Heart left ventricle (tissue), 16 donors: ENCODE measurements at regions not wholly inside any gene's neighbourhood (a gene's known extent, or its start where the extent isn't known, plus 50 kb on each side); places are given as distances from the start of the nearest gene placed in this dataset.

ENCODE experiments used
- ATAC-seq, 4 donors: fragments of 200-7000 bp; cut with Tn5 transposase; one replicate each; pipeline ENCODE4 v1.9.1; 2020 to 2022; ENCODE audit warnings: moderate library complexity in 4 of 4, mild to moderate bottlenecking in 3 of 4, moderate number of reproducible peaks in 1 of 4
- DNase-seq, 5 donors: peaks; one replicate each; pipeline ENCODE4 v3.0.0-alpha.2; 2020
- H3K27ac ChIP-seq, 12 donors: fragments of 200-600 bp; sonication (generic) in 4 of 12; one replicate each; pipeline versions ENCODE4 v1.5.0 to v1.8.0; 2016 to 2022; ENCODE audit warnings: mild to moderate bottlenecking in 2 of 12
- H3K27me3 ChIP-seq, 9 donors: fragments of 200-600 bp; sonication (generic) in 2 of 9; one replicate each; pipeline versions ENCODE4 v1.5.1 to v1.8.0; 2016 to 2022; ENCODE audit warnings: mild to moderate bottlenecking in 3 of 9
- H3K36me3 ChIP-seq, 9 donors: fragments of 200-600 bp; sonication (generic) in 2 of 9; one replicate each; pipeline versions ENCODE4 v1.5.0 to v1.8.0; 2018 to 2022; ENCODE audit warnings: mild to moderate bottlenecking in 2 of 9
- H3K4me1 ChIP-seq, 12 donors: fragments of 200-600 bp; sonication (generic) in 4 of 12; one replicate each; pipeline versions ENCODE4 v1.5.0 to v1.8.0; 2016 to 2022; ENCODE audit warnings: mild to moderate bottlenecking in 3 of 12
- H3K4me3 ChIP-seq, 12 donors: fragments of 200-600 bp; sonication (generic) in 4 of 12; one replicate each; pipeline versions ENCODE4 v1.5.0 to v1.8.0; 2017 to 2022; ENCODE audit warnings: mild to moderate bottlenecking in 9 of 12, moderate library complexity in 4 of 12
- H3K9me3 ChIP-seq, 12 donors: fragments of 200-600 bp; sonication (generic) in 4 of 12; one replicate each; pipeline versions ENCODE4 v1.5.0 to v1.8.0; 2016 to 2022; ENCODE audit warnings: mild to moderate bottlenecking in 1 of 12
- POLR2A ChIP-seq, 2 donors: fragments of 450-650 bp; IDR thresholded peaks; one replicate each; pipeline ENCODE4 v1.6.1; 2017; ENCODE audit warnings: antibody characterized with exemption in 2 of 2, mild to moderate bottlenecking in 2 of 2, moderate library complexity in 2 of 2
- WGBS, 4 donors: extraction: QIAGEN DNeasy Blood & Tissue Kit in 2 of 4; methylation state at CpG; one replicate each; pipeline versions ENCODE4 v1.1.5 to v1.1.7; 2013 to 2018; 5-methylcytosine and 5-hydroxymethylcytosine counted together
- intact Hi-C, 10 donors: fragments of 100-400 bp; cut with DNase I; formaldehyde crosslinking; loops; one replicate each; pipeline versions ENCODE4 v1.11.1 to v1.14.2; 2022
- TF ChIP-seq, protein P1 (sequence below), 12 donors: fragments of 200-600 bp; sonication (generic) in 4 of 12; IDR thresholded peaks; one replicate each; pipeline versions ENCODE4 v1.5.0 to v1.8.0; 2018 to 2022; ENCODE audit warnings: antibody characterized with exemption in 12 of 12, mild to moderate bottlenecking in 5 of 12
- donor health status: ischemic (EF 13 %, LVEDD 7.1; RV severe dilation, severe dysfunction).
- donor health status: healthy with polysubstance abuse.
- donor health status: DM: no; HTN: yes; CAD: no.
- donor health status: DM: no; HTN: no; CAD: no.
- donor health status: ischemic (EF 25% LVEDD 6.9; RV normal size, moderate dysfunction).
- donor health status: ischemic (EF 25% LVEDD 5.7; RV mildly dilated, moderate dysfunction).
- donor health status: healthy.
- donor health status: DM: yes; HTN: yes; CAD: no.
- donor health status: ischemic (EF 35%, LVEDD 5.7; RV mildly dilated, moderate dysfunction).
- donor health status: nonischemic (EF 11% LVEDD 7.7; RV severe dilation, severe dysfunction).
- donor health status: DM: yes; HTN: yes; CAD: no.
- donor health status: PGD.
- donor health status: ischemic (EF 29% LVEDD 5.4; RV normal size, mild dysfunction).
- donor health status: nonischemic (EF 23%, LVEDD 6.1; RV moderate dilation, normal function).

DNA sequence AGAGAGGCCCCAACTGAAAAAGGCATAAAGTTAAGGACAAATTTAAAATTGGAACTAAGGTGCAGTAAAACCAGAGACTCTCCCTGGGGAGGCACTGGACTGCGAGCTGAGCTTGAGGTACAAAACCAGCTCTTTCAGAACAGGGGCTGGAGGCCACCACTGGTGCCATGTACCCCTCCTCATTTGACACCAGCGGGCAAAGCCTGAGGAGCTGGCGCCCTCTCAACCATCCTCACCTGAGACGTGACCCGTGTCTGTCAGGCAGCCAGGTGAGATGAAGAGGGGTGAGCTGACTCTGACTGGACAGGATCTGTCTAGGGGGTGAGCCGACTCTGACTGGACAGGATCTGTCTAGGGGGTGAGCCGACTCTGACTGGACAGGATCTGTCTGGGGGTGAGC is 68.5 kb downstream of the TMEM18 start:
- TF ChIP-seq, protein P1, sequence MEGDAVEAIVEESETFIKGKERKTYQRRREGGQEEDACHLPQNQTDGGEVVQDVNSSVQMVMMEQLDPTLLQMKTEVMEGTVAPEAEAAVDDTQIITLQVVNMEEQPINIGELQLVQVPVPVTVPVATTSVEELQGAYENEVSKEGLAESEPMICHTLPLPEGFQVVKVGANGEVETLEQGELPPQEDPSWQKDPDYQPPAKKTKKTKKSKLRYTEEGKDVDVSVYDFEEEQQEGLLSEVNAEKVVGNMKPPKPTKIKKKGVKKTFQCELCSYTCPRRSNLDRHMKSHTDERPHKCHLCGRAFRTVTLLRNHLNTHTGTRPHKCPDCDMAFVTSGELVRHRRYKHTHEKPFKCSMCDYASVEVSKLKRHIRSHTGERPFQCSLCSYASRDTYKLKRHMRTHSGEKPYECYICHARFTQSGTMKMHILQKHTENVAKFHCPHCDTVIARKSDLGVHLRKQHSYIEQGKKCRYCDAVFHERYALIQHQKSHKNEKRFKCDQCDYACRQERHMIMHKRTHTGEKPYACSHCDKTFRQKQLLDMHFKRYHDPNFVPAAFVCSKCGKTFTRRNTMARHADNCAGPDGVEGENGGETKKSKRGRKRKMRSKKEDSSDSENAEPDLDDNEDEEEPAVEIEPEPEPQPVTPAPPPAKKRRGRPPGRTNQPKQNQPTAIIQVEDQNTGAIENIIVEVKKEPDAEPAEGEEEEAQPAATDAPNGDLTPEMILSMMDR (IDR thresholded peaks at IDR 0.05), result no peak
- no peak for TF ChIP-seq POLR2A (IDR thresholded peaks at IDR 0.05)
- H3K36me3 ChIP-seq, result no peaks in the 10 kb centered on the region
- peaks cover 0 to 34% (median 0%) of the 10 kb centered on the region in 9 donors for H3K27me3 ChIP-seq
- ATAC-seq, result no peak
- DNase-seq, result no peak
- intact Hi-C loops, result no loop called here
- 80 to 90% (median 83%) methylated on average over 6 to 7 of the region's 7 CpGs for WGBS, 4 donors
- H3K4me1 ChIP-seq, result no peaks in the 10 kb centered on the region
- no peak overlapping the region for H3K27ac ChIP-seq
- H3K4me3 ChIP-seq, result no peak overlapping the region
- no peaks in the 10 kb centered on the region for H3K9me3 ChIP-seq

GRCh38 chr2:608297-608696 is 68.9 kb downstream of the TMEM18 start:
- Histone ChIP-seq H3K4me1 (no peaks in the 10 kb centered on the region), H3K9me3 (no peaks in the 10 kb centered on the region), H3K36me3 (no peaks in the 10 kb centered on the region), H3K27ac (no peak overlapping the region), H3K4me3 (no peak overlapping the region), H3K27me3 (peaks cover 0 to 32% (median 0%) of the 10 kb centered on the region in 9 donors)
- no peak for TF ChIP-seq POLR2A (IDR thresholded peaks at IDR 0.05)
- TF ChIP-seq, protein P1 (IDR thresholded peaks at IDR 0.05), result no peak
- ATAC-seq (no peak), DNase-seq (no peak)
- 56 to 69% (median 60%) methylated on average over 6 of the region's 6 CpGs for WGBS, 4 donors
- intact Hi-C loops, result no loop called here

GRCh38 chr2:607709-608108 is 69.5 kb downstream of the TMEM18 start:
- H3K36me3 ChIP-seq, result no peaks in the 10 kb centered on the region
- H3K4me1 ChIP-seq, result no peaks in the 10 kb centered on the region
- intact Hi-C loops, result no loop called here
- no peaks in the 10 kb centered on the region for H3K9me3 ChIP-seq
- no peak overlapping the region for H3K27ac ChIP-seq
- H3K4me3 ChIP-seq, result no peak overlapping the region
- WGBS, 4 donors, result 69 to 75% (median 71%) methylated on average over 4 of the region's 4 CpGs
- no peak for TF ChIP-seq POLR2A (IDR thresholded peaks at IDR 0.05)
- TF ChIP-seq, protein P1 (IDR thresholded peaks at IDR 0.05), result no peak
- DNase-seq, result no peak
- no peak for ATAC-seq
- H3K27me3 ChIP-seq, result peaks cover 0 to 31% (median 0%) of the 10 kb centered on the region in 9 donors

GRCh38 chr2:607172-607571 is 70.0 kb downstream of the TMEM18 start:
- TF ChIP-seq, protein P1 (IDR thresholded peaks at IDR 0.05), result no peak
- no peak for TF ChIP-seq POLR2A (IDR thresholded peaks at IDR 0.05)
- Histone ChIP-seq H3K27me3 (peaks cover 0 to 31% (median 0%) of the 10 kb centered on the region in 9 donors), H3K4me3 (no peak overlapping the region), H3K4me1 (no peaks in the 10 kb centered on the region), H3K36me3 (no peaks in the 10 kb centered on the region), H3K9me3 (no peaks in the 10 kb centered on the region), H3K27ac (no peak overlapping the region)
- intact Hi-C loops, result no loop called here
- DNase-seq (no peak), ATAC-seq (no peak)
- 73 to 83% (median 82%) methylated on average over 9 of the region's 9 CpGs for WGBS, 4 donors
